ENCODE measurements at regions not wholly inside any gene's neighbourhood (a gene's known extent, or its start where the extent isn't known, plus 50 kb on each side); places are given as distances from the start of the nearest gene placed in this dataset.

- TF ChIP-seq, protein P1, sequence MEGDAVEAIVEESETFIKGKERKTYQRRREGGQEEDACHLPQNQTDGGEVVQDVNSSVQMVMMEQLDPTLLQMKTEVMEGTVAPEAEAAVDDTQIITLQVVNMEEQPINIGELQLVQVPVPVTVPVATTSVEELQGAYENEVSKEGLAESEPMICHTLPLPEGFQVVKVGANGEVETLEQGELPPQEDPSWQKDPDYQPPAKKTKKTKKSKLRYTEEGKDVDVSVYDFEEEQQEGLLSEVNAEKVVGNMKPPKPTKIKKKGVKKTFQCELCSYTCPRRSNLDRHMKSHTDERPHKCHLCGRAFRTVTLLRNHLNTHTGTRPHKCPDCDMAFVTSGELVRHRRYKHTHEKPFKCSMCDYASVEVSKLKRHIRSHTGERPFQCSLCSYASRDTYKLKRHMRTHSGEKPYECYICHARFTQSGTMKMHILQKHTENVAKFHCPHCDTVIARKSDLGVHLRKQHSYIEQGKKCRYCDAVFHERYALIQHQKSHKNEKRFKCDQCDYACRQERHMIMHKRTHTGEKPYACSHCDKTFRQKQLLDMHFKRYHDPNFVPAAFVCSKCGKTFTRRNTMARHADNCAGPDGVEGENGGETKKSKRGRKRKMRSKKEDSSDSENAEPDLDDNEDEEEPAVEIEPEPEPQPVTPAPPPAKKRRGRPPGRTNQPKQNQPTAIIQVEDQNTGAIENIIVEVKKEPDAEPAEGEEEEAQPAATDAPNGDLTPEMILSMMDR (IDR thresholded peaks at IDR 0.05), result no peak
- no peak for TF ChIP-seq POLR2AphosphoS5 (IDR thresholded peaks at IDR 0.05)
- no peak for TF ChIP-seq POLR2A (IDR thresholded peaks at IDR 0.05)
- no peak for TF ChIP-seq EP300 (IDR thresholded peaks at IDR 0.05)
Observed at GRCh38 chr18:75482880-75483279, 55.4 kb upstream of the SMIM21 start.
